HepG2 (cell line): ENCODE measurements at regions not wholly inside any gene's neighbourhood (a gene's known extent, or its start where the extent isn't known, plus 50 kb on each side); places are given as distances from the start of the nearest gene placed in this dataset.
"Not testable (repeated sequence)": the region's sequence is repeated elsewhere in the genome, so short reads cannot be mapped to it uniquely, and the experiment has no call there.

Source experiments
- ATAC-seq: fragments of 200-7000 bp; cut with Tn5 transposase; 3 replicates; pipeline ENCODE4 v1.9.1; 2020; ENCODE audit warnings: mild to moderate bottlenecking, moderate library complexity
- BruUV-seq: library from RNA; stranded (reverse); fragments of 400-500 nt; replicated peaks from 2 replicates; lab custom pipeline; 2021; lab: Mats Ljungman, UMichigan
- CTCF ChIA-PET: fragments of 300-600 bp; formaldehyde crosslinking; extraction: SDS; loops from one replicate; lab custom pipeline; 2021; ENCODE audit warnings: low total read pairs, inconsistent platforms, low intra/inter-chr PET ratio; lab: Yijun Ruan, JAX
- POLR2A ChIA-PET: fragments of 350-600 bp; sonication (Branson Sonifier 250); formaldehyde crosslinking; loops from one replicate; lab custom pipeline; 2020; ENCODE audit warnings: antibody characterized with exemption, inconsistent platforms; lab: Yijun Ruan, JAX
- DNase-seq: peaks from one replicate; pipeline ENCODE4 v3.0.0-alpha.2; 2015; ENCODE audit warnings: low spot score
- FAIRE-seq: peaks from 3 replicates; lab custom pipeline; 2011; peaks lifted over from hg19 to GRCh38; lab: Jason Lieb, UNC
- H2AFZ ChIP-seq: one replicate; pipeline ENCODE4 v1.6.1; 2011; ENCODE audit warnings: low read length, inconsistent platforms
- H3K27ac ChIP-seq: fragments of 300-600 bp; 3 replicates; pipeline ENCODE4 v1.8.0; 2011; ENCODE audit warnings: mixed run types, mild to moderate bottlenecking, mixed read lengths, low read length, inconsistent platforms; ENCODE audit not compliant: insufficient read depth; ENCODE audit errors: extremely low read length
- H3K27me3 ChIP-seq, 2 experiments: fragments of 200-600 bp in 1 of 2; 2 replicates in 1 of 2; 3 replicates in 1 of 2; pipeline versions ENCODE4 v1.6.0 to v1.8.0; 2011; ENCODE audit warnings: low read length in 2 of 2, mild to moderate bottlenecking in 2 of 2, moderate library complexity in 2 of 2, inconsistent platforms in 1 of 2; ENCODE audit not compliant: insufficient read depth in 2 of 2, control insufficient read depth in 1 of 2
- H3K36me3 ChIP-seq, 2 experiments: fragments of 200-600 bp in 1 of 2; replicated peaks in 1 of 2; 2 replicates in 1 of 2; 3 replicates in 1 of 2; pipeline versions ENCODE4 v1.5.1 to v1.8.0; 2011; ENCODE audit warnings: low read length in 2 of 2, inconsistent platforms in 1 of 2; ENCODE audit not compliant: insufficient read depth in 2 of 2, control insufficient read depth in 1 of 2
- H3K4me1 ChIP-seq: 2 replicates; pipeline ENCODE4 v1.5.1; 2012; ENCODE audit warnings: low read length, inconsistent platforms; ENCODE audit not compliant: insufficient read depth
- H3K4me2 ChIP-seq: 2 replicates; pipeline ENCODE4 v1.6.0; 2011; ENCODE audit warnings: low read depth, low read length, inconsistent platforms
- H3K4me3 ChIP-seq, 3 experiments: fragments of 200-600 bp in 1 of 3; sonication (generic), shearing (Covaris generic) in 1 of 3; replicated peaks in 1 of 3; 2 replicates each; pipeline ENCODE4 v1.5.1; 2011 to 2016; ENCODE audit warnings: low read length in 3 of 3, inconsistent platforms in 2 of 3, low read depth in 2 of 3, mild to moderate bottlenecking in 2 of 3, control low read depth in 1 of 3, mixed read lengths in 1 of 3; ENCODE audit not compliant: insufficient read depth in 1 of 3
- H3K79me2 ChIP-seq: one replicate; pipeline ENCODE4 v1.6.1; 2011; ENCODE audit warnings: low read length, inconsistent platforms; ENCODE audit not compliant: insufficient read depth
- H3K9ac ChIP-seq: 2 replicates; pipeline ENCODE4 v1.6.0; 2011; ENCODE audit warnings: mild to moderate bottlenecking, low read depth, low read length, inconsistent platforms; ENCODE audit not compliant: insufficient read depth
- H3K9me3 ChIP-seq: 2 replicates; pipeline ENCODE4 v1.5.1; 2012; ENCODE audit warnings: mild to moderate bottlenecking, low read length
- H4K20me1 ChIP-seq: 2 replicates; pipeline ENCODE4 v1.6.0; 2011; ENCODE audit warnings: inconsistent platforms, mild to moderate bottlenecking, low read length, moderate library complexity; ENCODE audit not compliant: insufficient read depth
- ARNT ChIP-seq: fragments of 450-650 bp; IDR thresholded peaks from 2 replicates; pipeline ENCODE4 v1.6.1; 2017
- FOXK2 ChIP-seq: fragments of 450-650 bp; IDR thresholded peaks from 2 replicates; pipeline ENCODE4 v1.6.1; 2016
- FOXP1 ChIP-seq, 2 experiments: fragments of 450-650 bp in 1 of 2; IDR thresholded peaks; 2 replicates each; pipeline ENCODE4 v1.6.1; 2017 to 2018; ENCODE audit warnings: antibody characterized with exemption in 1 of 2
- IKZF1 ChIP-seq: fragments of 450-650 bp; IDR thresholded peaks from 2 replicates; pipeline ENCODE4 v1.7.1; 2016
- LCORL ChIP-seq, 2 experiments: fragments of 450-650 bp in 1 of 2; sonication (generic) in 1 of 2; formaldehyde crosslinking in 1 of 2; IDR thresholded peaks; 2 replicates each; pipeline versions ENCODE4 v1.5.0 to v1.6.1; 2017 to 2020; ENCODE audit warnings: antibody characterized with exemption in 1 of 2, missing genetic modification reagents in 1 of 2
- NBN ChIP-seq: fragments of 450-650 bp; conservative IDR thresholded peaks from 2 replicates; pipeline ENCODE4 v1.6.1; 2017
- NFRKB ChIP-seq: fragments of 450-650 bp; IDR thresholded peaks from 2 replicates; pipeline ENCODE4 v1.6.1; 2017
- NONO ChIP-seq, 2 experiments: fragments of 450-650 bp in 1 of 2; sonication (generic) in 1 of 2; formaldehyde crosslinking in 1 of 2; IDR thresholded peaks in 1 of 2; conservative IDR thresholded peaks in 1 of 2; 2 replicates each; pipeline versions ENCODE4 v1.6.1 to v1.8.0; 2017 to 2022; ENCODE audit warnings: mild to moderate bottlenecking in 1 of 2, missing genetic modification reagents in 1 of 2, moderate library complexity in 1 of 2
- PLRG1 ChIP-seq: fragments of 450-650 bp; conservative IDR thresholded peaks from 2 replicates; pipeline ENCODE4 v1.6.1; 2016
- RAD51 ChIP-seq: fragments of 450-650 bp; IDR thresholded peaks from 2 replicates; pipeline ENCODE4 v1.6.1; 2016; ENCODE audit warnings: borderline replicate concordance
- SOX6 ChIP-seq, 2 experiments: fragments of 450-650 bp in 1 of 2; sonication (generic) in 1 of 2; formaldehyde crosslinking in 1 of 2; IDR thresholded peaks; 2 replicates each; pipeline versions ENCODE4 v1.4.0 to v1.6.1; 2017 to 2020; ENCODE audit warnings: antibody characterized with exemption in 1 of 2, mild to moderate bottlenecking in 1 of 2, missing genetic modification reagents in 1 of 2
- SP1 ChIP-seq, 2 experiments: fragments of 450-650 bp in 1 of 2; sonication (generic) in 1 of 2; formaldehyde crosslinking in 1 of 2; IDR thresholded peaks; 2 replicates each; pipeline versions ENCODE4 v1.4.0 to v1.6.1; 2016 to 2020; ENCODE audit warnings: missing genetic modification reagents in 1 of 2
- TRIM22 ChIP-seq: fragments of 450-650 bp; IDR thresholded peaks from 2 replicates; pipeline ENCODE4 v1.6.1; 2017
- ZNF282 ChIP-seq: fragments of 450-650 bp; IDR thresholded peaks from 2 replicates; pipeline ENCODE4 v1.6.1; 2018; ENCODE audit not compliant: partially characterized antibody
- WGBS: methylation state at CpG from one replicate; pipeline ENCODE4 v1.1.6; 2017; ENCODE audit warnings: low lambda C conversion rate; 5-methylcytosine and 5-hydroxymethylcytosine counted together
- in situ Hi-C: cut with HindIII; loops from 2 replicates; pipeline ENCODE4 v1.10.0; 2017; ENCODE audit warnings: low pct_unique_long_range_greater_than_20kb; ENCODE audit not compliant: extremely low pct_ligation_motif_present
- intact Hi-C: fragments of 100-400 bp; cut with micrococcal nuclease; formaldehyde crosslinking; loops from one replicate; pipeline ENCODE4 v1.10.0; 2022; ENCODE audit not compliant: unreplicated experiment
- TF ChIP-seq, protein P1 (sequence below), 2 experiments: fragments of 450-650 bp in 1 of 2; sonication (generic) in 1 of 2; formaldehyde crosslinking in 1 of 2; IDR thresholded peaks; 2 replicates each; pipeline versions ENCODE4 v1.6.1 to v1.8.0; 2016 to 2022; ENCODE audit warnings: antibody characterized with exemption in 1 of 2, mild to moderate bottlenecking in 1 of 2, missing genetic modification reagents in 1 of 2

GRCh38 chr11:94236416-94236815 lies 68.0 kb upstream of the IZUMO1R start:
- H3K36me3 ChIP-seq; POLR2A ChIA-PET; DNase-seq; H3K4me2 ChIP-seq; H4K20me1 ChIP-seq; CTCF ChIA-PET; ATAC-seq; FAIRE-seq; H3K27ac ChIP-seq; H2AFZ ChIP-seq; H3K9me3 ChIP-seq; H3K4me1 ChIP-seq; H3K9ac ChIP-seq; in situ Hi-C loops; H3K4me3 ChIP-seq; BruUV-seq; H3K27me3 ChIP-seq; H3K79me2 ChIP-seq; TF ChIP-seq SP1 (CRISPR knock-in tag; IDR thresholded peaks at IDR 0.05); SOX6 (CRISPR knock-in tag; IDR thresholded peaks at IDR 0.05); FOXP1 (CRISPR knock-in tag; IDR thresholded peaks at IDR 0.05); LCORL (CRISPR knock-in tag; IDR thresholded peaks at IDR 0.05); NONO (CRISPR knock-in tag; conservative IDR thresholded peaks at IDR 0.05): not testable (repeated sequence)
- intact Hi-C loops, result loop anchor here (2.0 kb wide), 1 partner anchor 54 kb away; no protein-coding TSS in a partner anchor
- 25% methylated on average over 4 of the region's 4 CpGs for WGBS
- TF ChIP-seq TRIM22, result peak; percentile 72; the same call in 1 of the 2 replicates
- peak; percentile 41 for TF ChIP-seq RAD51
- TF ChIP-seq SP1 (IDR thresholded peaks at IDR 0.05), result peak; percentile 64; the same call in 1 of the 2 replicates
- peak; percentile 94 for TF ChIP-seq ARNT
- TF ChIP-seq SOX6 (IDR thresholded peaks at IDR 0.05), result peak; percentile 83; the same call in 1 of the 2 replicates
- peak; percentile 90 for TF ChIP-seq ZNF282
- peak; percentile 22; the same call in 1 of the 2 replicates for TF ChIP-seq FOXP1 (IDR thresholded peaks at IDR 0.05)
- TF ChIP-seq FOXK2, result 0 out of 2 replicates have a peak, but pooled peaks have one; percentile 38
- 0 out of 2 replicates have a peak, but pooled peaks have one; percentile 17 for TF ChIP-seq NFRKB
- peak; percentile 82; the same call in 1 of the 2 replicates for TF ChIP-seq IKZF1
- peak; percentile 81; the same call in 1 of the 2 replicates for TF ChIP-seq NBN
- TF ChIP-seq LCORL (IDR thresholded peaks at IDR 0.05), result 0 out of 2 replicates have a peak, but pooled peaks have one; percentile 8
- TF ChIP-seq, protein P1, sequence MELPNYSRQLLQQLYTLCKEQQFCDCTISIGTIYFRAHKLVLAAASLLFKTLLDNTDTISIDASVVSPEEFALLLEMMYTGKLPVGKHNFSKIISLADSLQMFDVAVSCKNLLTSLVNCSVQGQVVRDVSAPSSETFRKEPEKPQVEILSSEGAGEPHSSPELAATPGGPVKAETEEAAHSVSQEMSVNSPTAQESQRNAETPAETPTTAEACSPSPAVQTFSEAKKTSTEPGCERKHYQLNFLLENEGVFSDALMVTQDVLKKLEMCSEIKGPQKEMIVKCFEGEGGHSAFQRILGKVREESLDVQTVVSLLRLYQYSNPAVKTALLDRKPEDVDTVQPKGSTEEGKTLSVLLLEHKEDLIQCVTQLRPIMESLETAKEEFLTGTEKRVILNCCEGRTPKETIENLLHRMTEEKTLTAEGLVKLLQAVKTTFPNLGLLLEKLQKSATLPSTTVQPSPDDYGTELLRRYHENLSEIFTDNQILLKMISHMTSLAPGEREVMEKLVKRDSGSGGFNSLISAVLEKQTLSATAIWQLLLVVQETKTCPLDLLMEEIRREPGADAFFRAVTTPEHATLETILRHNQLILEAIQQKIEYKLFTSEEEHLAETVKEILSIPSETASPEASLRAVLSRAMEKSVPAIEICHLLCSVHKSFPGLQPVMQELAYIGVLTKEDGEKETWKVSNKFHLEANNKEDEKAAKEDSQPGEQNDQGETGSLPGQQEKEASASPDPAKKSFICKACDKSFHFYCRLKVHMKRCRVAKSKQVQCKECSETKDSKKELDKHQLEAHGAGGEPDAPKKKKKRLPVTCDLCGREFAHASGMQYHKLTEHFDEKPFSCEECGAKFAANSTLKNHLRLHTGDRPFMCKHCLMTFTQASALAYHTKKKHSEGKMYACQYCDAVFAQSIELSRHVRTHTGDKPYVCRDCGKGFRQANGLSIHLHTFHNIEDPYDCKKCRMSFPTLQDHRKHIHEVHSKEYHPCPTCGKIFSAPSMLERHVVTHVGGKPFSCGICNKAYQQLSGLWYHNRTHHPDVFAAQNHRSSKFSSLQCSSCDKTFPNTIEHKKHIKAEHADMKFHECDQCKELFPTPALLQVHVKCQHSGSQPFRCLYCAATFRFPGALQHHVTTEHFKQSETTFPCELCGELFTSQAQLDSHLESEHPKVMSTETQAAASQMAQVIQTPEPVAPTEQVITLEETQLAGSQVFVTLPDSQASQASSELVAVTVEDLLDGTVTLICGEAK (IDR thresholded peaks at IDR 0.05), result peak; percentile 31
- TF ChIP-seq, protein P1 (CRISPR knock-in tag; IDR thresholded peaks at IDR 0.05), result not testable (repeated sequence)
- peak; percentile 87; the same call in 1 of the 2 replicates for TF ChIP-seq NONO (IDR thresholded peaks at IDR 0.05)
- TF ChIP-seq PLRG1, result peak; percentile 92; the same call in 1 of the 2 replicates
